ENCODE measurements at regions not wholly inside any gene's neighbourhood (a gene's known extent, or its start where the extent isn't known, plus 50 kb on each side); places are given as distances from the start of the nearest gene placed in this dataset.

- no peaks in the 10 kb centered on the region for H4K20me1 ChIP-seq (replicated peaks in 1 of 2; ENCODE audit: control insufficient read depth in 1 of 2, insufficient read depth in 2 of 2, low read length in 2 of 2)
- no peak overlapping the region for H2AFZ ChIP-seq (ENCODE audit: low read length)
- peaks cover 0 to 4% (median 0%) of the 10 kb centered on the region in 4 experiments; a peak in 1 of 7 replicates for H3K4me1 ChIP-seq (replicated peaks in 1 of 4; ENCODE audit: control insufficient read depth in 3 of 4, insufficient read depth in 4 of 4, low read length in 3 of 4)
- H3K18ac ChIP-seq (ENCODE audit: extremely low read depth, low read length): no peak overlapping the region
- no peaks in the 10 kb centered on the region for H3K79me2 ChIP-seq (ENCODE audit: control insufficient read depth in 1 of 2, insufficient read depth in 2 of 2, low read length in 2 of 2)
- ChIA-PET CTCF (ENCODE audit: partially characterized antibody) (interaction anchor here (1.1 to 2.5 kb wide), 4 partner anchors 13 to 46 kb away, joined by 3 to 6 read pairs (median 6); no protein-coding TSS in a partner anchor), POLR2A (ENCODE audit: partially characterized antibody) (no interaction called here)
- H3K9me3 ChIP-seq (ENCODE audit: insufficient read depth in 2 of 2, low read depth in 1 of 2, low read length in 1 of 2): peaks cover 4 to 7% of the 10 kb centered on the region in 2 experiments; a peak in 1 of 4 replicates
- no peak overlapping the region for H2AK5ac ChIP-seq (ENCODE audit: low read depth, low read length)
- no peak overlapping the region for H3K4me2 ChIP-seq (ENCODE audit: insufficient read depth in 1 of 2, low read depth in 2 of 2, low read length in 2 of 2)
- no peak overlapping the region for H3K9ac ChIP-seq (replicated peaks in 1 of 4; ENCODE audit: extremely low read depth in 1 of 4, low read depth in 3 of 4, low read length in 3 of 4)
- no peak overlapping the region for H3K4me3 ChIP-seq (ENCODE audit: extremely low read depth in 1 of 4, insufficient read depth in 2 of 4, low read depth in 3 of 4, low read length in 4 of 4)
- peaks cover 7% of the 10 kb centered on the region; the same call in 1 of the 2 replicates for H3K23me2 ChIP-seq (ENCODE audit: low read depth, low read length)
- TF ChIP-seq BACH1 (IDR thresholded peaks at IDR 0.05; ENCODE audit: low read length): peak; percentile 43; the same call in 1 of the 2 replicates
- no peak for TF ChIP-seq CHD1 (IDR thresholded peaks at IDR 0.05; ENCODE audit: low read depth, low read length)
- TF ChIP-seq CTCF (IDR thresholded peaks at IDR 0.05; ENCODE audit: control extremely low read depth in 1 of 3, insufficient read depth in 1 of 3, low read depth in 1 of 3, low read length in 3 of 3): no peak
- TF ChIP-seq KDM5A (IDR thresholded peaks at IDR 0.05; ENCODE audit: low read length): no peak
- no peak for TF ChIP-seq CHD2 (IDR thresholded peaks at IDR 0.05; ENCODE audit: low read length)
- no peak overlapping the region for H3K23ac ChIP-seq (ENCODE audit: insufficient read length)
- no peaks in the 10 kb centered on the region; the same call in 1 of the 2 replicates for H3K79me1 ChIP-seq (ENCODE audit: low read depth, low read length)
- H3K27ac ChIP-seq (ENCODE audit: low read depth, low read length): no peak overlapping the region
- H2BK5ac ChIP-seq (ENCODE audit: low read depth, low read length): no peak overlapping the region
- no peak overlapping the region for H4K8ac ChIP-seq (ENCODE audit: extremely low read depth, insufficient read depth, low read length)
- H2BK12ac ChIP-seq (ENCODE audit: low read depth, low read length): no peak overlapping the region; the same call in 1 of the 2 replicates
- FAIRE-seq (no peak), DNase-seq (ENCODE audit: low read depth in 1 of 2, low spot score in 2 of 2) (no peak)
- H3K56ac ChIP-seq (replicated peaks; ENCODE audit: insufficient read length, low read depth, low read length): no peak overlapping the region
- no peak overlapping the region for H3K4ac ChIP-seq (replicated peaks; ENCODE audit: insufficient read length, low read depth, low read length)
- no peak overlapping the region for H3K14ac ChIP-seq (ENCODE audit: insufficient read length)
- no peak overlapping the region for H4K5ac ChIP-seq (ENCODE audit: insufficient read length, low read depth, low read length)
- H4K91ac ChIP-seq (replicated peaks; ENCODE audit: insufficient read length, low read length): peak overlapping the region; percentile 13
- H2BK120ac ChIP-seq (replicated peaks; ENCODE audit: low read depth, low read length): no peak overlapping the region
- no peak overlapping the region for H2BK20ac ChIP-seq (ENCODE audit: low read length)
- WGBS, 2 experiments (ENCODE audit: extremely low coverage in 1 of 2, insufficient coverage in 1 of 2, insufficient read length in 1 of 2, insufficient replicate concordance in 2 of 2, low coverage in 1 of 2, low lambda C conversion rate in 2 of 2, missing lambda C conversion rate in 1 of 2): 93% methylated on average over 7 of the region's 7 CpGs; no CpG with 5 or more reads in 1 of the 2 experiments
- no peak overlapping the region for H2BK15ac ChIP-seq (ENCODE audit: low read length)
- H3K36me3 ChIP-seq (ENCODE audit: control insufficient read depth in 2 of 4, insufficient read depth in 4 of 4, low read length in 3 of 4): no peaks in the 10 kb centered on the region
- peaks cover 0 to 1% (median 0%) of the 10 kb centered on the region in 4 experiments; a peak in 1 of 7 replicates for H3K27me3 ChIP-seq (replicated peaks in 1 of 4; ENCODE audit: control insufficient read depth in 3 of 4, extremely low read depth in 1 of 4, insufficient read depth in 3 of 4, low read length in 3 of 4)
These were observed 65.5 kb upstream of the SPTLC1 start for GRCh38 chr9:92180669-92181181.

Measured in H1 (cell line).